ENCODE measurements at regions not wholly inside any gene's neighbourhood (a gene's known extent, or its start where the extent isn't known, plus 50 kb on each side); places are given as distances from the start of the nearest gene placed in this dataset.

DNA sequence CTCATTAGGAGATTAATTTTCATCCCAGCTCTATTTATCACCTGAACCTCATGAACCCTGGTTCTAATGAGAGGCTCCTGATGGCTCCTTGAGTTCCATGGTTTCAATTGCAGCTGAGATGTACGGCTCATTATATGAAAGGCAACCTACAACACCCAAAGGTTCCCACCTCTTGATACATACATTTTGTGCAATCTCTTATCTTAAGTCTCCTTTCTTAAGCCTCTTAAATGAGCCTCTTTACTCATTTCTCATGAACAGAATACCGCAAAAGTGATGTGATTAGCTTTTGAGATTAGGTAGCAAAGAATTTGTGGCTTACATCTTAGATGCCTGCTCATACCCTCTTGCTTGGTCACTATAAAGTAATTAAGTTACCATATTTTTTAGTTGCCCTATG is 1964.0 kb upstream of the CDH6 start:
- WGBS, result 88% methylated on average over 2 of the region's 2 CpGs

DNA sequence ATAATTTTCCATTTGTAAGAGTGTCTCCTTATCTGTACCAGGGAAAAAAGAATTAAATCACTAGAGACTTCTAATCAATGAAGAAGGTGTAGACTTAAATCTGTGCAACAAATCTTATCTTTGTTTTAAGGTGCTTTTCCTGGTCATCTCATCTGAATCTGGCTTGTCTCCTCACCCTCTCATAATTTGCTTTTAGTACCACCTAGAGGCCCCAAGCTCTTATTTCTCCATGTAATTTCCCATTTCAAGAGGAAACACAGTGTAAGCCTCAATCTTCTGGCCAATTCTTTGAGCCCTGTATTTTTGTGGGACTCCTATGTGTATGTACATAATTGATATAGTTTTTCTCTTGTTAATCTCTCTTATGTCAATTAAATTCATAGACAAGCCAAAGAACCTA is 1975.3 kb upstream of the CDH6 start:
- TF ChIP-seq, protein P1, sequence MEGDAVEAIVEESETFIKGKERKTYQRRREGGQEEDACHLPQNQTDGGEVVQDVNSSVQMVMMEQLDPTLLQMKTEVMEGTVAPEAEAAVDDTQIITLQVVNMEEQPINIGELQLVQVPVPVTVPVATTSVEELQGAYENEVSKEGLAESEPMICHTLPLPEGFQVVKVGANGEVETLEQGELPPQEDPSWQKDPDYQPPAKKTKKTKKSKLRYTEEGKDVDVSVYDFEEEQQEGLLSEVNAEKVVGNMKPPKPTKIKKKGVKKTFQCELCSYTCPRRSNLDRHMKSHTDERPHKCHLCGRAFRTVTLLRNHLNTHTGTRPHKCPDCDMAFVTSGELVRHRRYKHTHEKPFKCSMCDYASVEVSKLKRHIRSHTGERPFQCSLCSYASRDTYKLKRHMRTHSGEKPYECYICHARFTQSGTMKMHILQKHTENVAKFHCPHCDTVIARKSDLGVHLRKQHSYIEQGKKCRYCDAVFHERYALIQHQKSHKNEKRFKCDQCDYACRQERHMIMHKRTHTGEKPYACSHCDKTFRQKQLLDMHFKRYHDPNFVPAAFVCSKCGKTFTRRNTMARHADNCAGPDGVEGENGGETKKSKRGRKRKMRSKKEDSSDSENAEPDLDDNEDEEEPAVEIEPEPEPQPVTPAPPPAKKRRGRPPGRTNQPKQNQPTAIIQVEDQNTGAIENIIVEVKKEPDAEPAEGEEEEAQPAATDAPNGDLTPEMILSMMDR (IDR thresholded peaks at IDR 0.05), result no peak
- TF ChIP-seq POLR2AphosphoS5 (IDR thresholded peaks at IDR 0.05), result no peak
- no peak for TF ChIP-seq EP300 (IDR thresholded peaks at IDR 0.05)
- TF ChIP-seq POLR2A (IDR thresholded peaks at IDR 0.05), result no peak
- Histone ChIP-seq H3K4me3 (no peak overlapping the region), H3K9me3 (no peaks in the 10 kb centered on the region), H3K27me3 (no peaks in the 10 kb centered on the region), H3K27ac (no peak overlapping the region), H3K36me3 (no peaks in the 10 kb centered on the region), H3K4me1 (no peaks in the 10 kb centered on the region)
- no peak for DNase-seq (ENCODE audit: low spot score in 2 of 2)

More for the DNA sequence above, 1964.0 kb upstream of the CDH6 start:
- Histone ChIP-seq H3K4me3 (no peak overlapping the region), H3K9me3 (no peaks in the 10 kb centered on the region), H3K27ac (no peak overlapping the region), H3K27me3 (no peaks in the 10 kb centered on the region), H3K4me1 (no peaks in the 10 kb centered on the region), H3K36me3 (no peaks in the 10 kb centered on the region)
- TF ChIP-seq EP300 (IDR thresholded peaks at IDR 0.05) (no peak), POLR2AphosphoS5 (IDR thresholded peaks at IDR 0.05) (no peak)
- TF ChIP-seq, protein P1 (IDR thresholded peaks at IDR 0.05), result no peak
- no peak for DNase-seq (ENCODE audit: low spot score in 2 of 2)

DNA sequence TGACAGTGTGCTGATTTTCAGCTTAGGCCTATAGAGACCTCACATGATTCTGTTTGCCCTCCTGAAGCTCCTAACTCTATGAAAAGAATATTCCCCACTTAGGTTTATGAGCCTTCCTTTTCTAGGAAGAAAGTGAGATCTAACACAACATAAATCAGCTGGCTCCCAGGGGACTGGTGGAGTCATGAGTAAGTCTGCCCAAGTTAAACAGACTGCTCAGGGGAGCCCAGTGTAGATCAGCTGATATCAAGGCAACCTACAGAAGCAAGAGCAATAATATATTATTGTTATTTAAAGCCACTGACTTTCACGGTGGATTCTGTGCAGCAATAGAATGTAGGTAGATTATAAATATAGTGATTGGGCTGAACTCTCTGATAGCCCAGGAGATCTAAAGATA is 1978.6 kb upstream of the CDH6 start:
- no peak for DNase-seq (ENCODE audit: low spot score in 2 of 2)
- H3K4me1 ChIP-seq, result no peaks in the 10 kb centered on the region
- 41% methylated on average over 1 of the region's 1 CpG for WGBS
- TF ChIP-seq POLR2AphosphoS5 (IDR thresholded peaks at IDR 0.05) (no peak), POLR2A (IDR thresholded peaks at IDR 0.05) (no peak), EP300 (IDR thresholded peaks at IDR 0.05) (no peak)
- TF ChIP-seq, protein P1 (IDR thresholded peaks at IDR 0.05), result no peak
- no peak overlapping the region for H3K4me3 ChIP-seq
- H3K27me3 ChIP-seq, result no peaks in the 10 kb centered on the region
- no peaks in the 10 kb centered on the region for H3K36me3 ChIP-seq
- no peaks in the 10 kb centered on the region for H3K9me3 ChIP-seq
- no peak overlapping the region for H3K27ac ChIP-seq

DNA sequence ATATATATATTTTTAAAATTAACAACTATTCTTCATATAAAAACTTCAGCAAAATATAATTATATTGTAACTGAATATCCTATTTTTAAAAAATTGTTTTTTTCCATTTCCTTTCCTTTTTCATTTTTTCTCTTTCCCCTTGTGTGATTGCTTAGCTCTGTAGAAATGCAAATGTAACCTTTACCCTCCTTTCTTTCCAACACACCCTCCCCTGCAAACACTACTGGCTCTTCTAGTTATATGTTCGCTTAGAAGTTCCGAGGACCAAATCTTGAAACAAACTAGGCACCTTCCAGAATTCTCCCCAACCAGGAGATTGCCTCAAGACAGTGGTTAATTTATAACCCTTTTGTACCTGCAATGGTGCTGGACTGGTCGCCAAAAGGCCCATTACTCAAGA is 1980.0 kb upstream of the CDH6 start:
- H3K4me1 ChIP-seq, result no peaks in the 10 kb centered on the region
- H3K27me3 ChIP-seq, result no peaks in the 10 kb centered on the region
- no peak overlapping the region for H3K4me3 ChIP-seq
- 75% methylated on average over 3 of the region's 3 CpGs for WGBS
- TF ChIP-seq, protein P1 (IDR thresholded peaks at IDR 0.05), result no peak
- TF ChIP-seq POLR2AphosphoS5 (IDR thresholded peaks at IDR 0.05) (no peak), POLR2A (IDR thresholded peaks at IDR 0.05) (no peak), EP300 (IDR thresholded peaks at IDR 0.05) (no peak)
- no peak overlapping the region for H3K27ac ChIP-seq
- H3K36me3 ChIP-seq, result no peaks in the 10 kb centered on the region
- no peaks in the 10 kb centered on the region for H3K9me3 ChIP-seq
- DNase-seq (ENCODE audit: low spot score in 2 of 2), result no peak

DNA sequence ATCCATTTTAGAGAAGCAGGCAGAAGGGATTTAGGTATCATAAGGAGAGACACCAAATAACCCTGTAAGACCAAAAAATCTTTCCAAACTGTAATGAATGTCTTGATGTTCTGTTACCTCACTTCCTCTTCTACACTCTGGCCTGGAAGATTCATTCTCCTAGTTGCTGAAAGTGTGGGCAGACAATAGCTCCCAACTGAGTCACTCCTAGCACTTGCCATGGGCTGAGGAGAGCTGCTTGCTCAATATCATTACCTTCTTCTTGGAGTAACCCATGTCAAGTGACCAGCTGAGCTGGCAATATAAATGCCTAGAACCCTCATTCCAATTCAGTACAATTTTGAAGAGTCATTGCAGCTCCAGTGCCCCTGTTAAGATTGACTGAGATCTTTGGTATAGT is 1985.5 kb upstream of the CDH6 start:
- TF ChIP-seq, protein P1 (IDR thresholded peaks at IDR 0.05), result no peak
- TF ChIP-seq POLR2AphosphoS5 (IDR thresholded peaks at IDR 0.05) (no peak), POLR2A (IDR thresholded peaks at IDR 0.05) (no peak), EP300 (IDR thresholded peaks at IDR 0.05) (no peak)
- H3K36me3 ChIP-seq, result no peaks in the 10 kb centered on the region
- no peaks in the 10 kb centered on the region for H3K4me1 ChIP-seq
- DNase-seq (ENCODE audit: low spot score in 2 of 2), result no peak
- no peaks in the 10 kb centered on the region for H3K9me3 ChIP-seq
- no peak overlapping the region for H3K4me3 ChIP-seq
- no peak overlapping the region for H3K27ac ChIP-seq
- no peaks in the 10 kb centered on the region for H3K27me3 ChIP-seq
